K562 (cell line): ENCODE measurements at regions not wholly inside any gene's neighbourhood (a gene's known extent, or its start where the extent isn't known, plus 50 kb on each side); places are given as distances from the start of the nearest gene placed in this dataset.

Experiments
- ATAC-seq: fragments of 200-7000 bp; cut with Tn5 transposase; 3 replicates; pipeline ENCODE4 v1.9.1; 2020; ENCODE audit warnings: moderate library complexity
- BruUV-seq: library from RNA; stranded (reverse); fragments of 400-500 nt; replicated peaks from 2 replicates; lab custom pipeline; 2021; lab: Mats Ljungman, UMichigan
- CTCF ChIA-PET: fragments of 300-600 bp; formaldehyde crosslinking; extraction: SDS; loops from one replicate; lab custom pipeline; 2021; ENCODE audit warnings: low intra/inter-chr PET ratio; lab: Yijun Ruan, JAX
- POLR2A ChIA-PET: fragments of 300-600, 350-650 bp; sonication (Branson Sonifier 250); formaldehyde crosslinking; extraction: SDS; loops from one replicate; lab custom pipeline; 2021; ENCODE audit warnings: antibody characterized with exemption, inconsistent platforms; lab: Yijun Ruan, JAX
- DNase-seq, 4 experiments: peaks; one replicate each; pipeline versions ENCODE4 v3.0.0 to v3.0.0-alpha.2; 2011 to 2018; ENCODE audit warnings: low spot score in 3 of 4, mixed read lengths in 3 of 4; ENCODE audit errors: extremely low read depth in 1 of 4
- FAIRE-seq: peaks from 2 replicates; lab custom pipeline; 2011; peaks lifted over from hg19 to GRCh38; lab: Jason Lieb, UNC
- H2AFZ ChIP-seq: 2 replicates; pipeline ENCODE4 v1.6.0; 2011; ENCODE audit warnings: low read depth, low read length, control low read depth, inconsistent platforms
- H3K27ac ChIP-seq: fragments of 200-600 bp; 3 replicates; pipeline ENCODE4 v1.8.0; 2011; ENCODE audit warnings: low read depth, mild to moderate bottlenecking, control low read depth, inconsistent platforms, low read length, moderate library complexity, mixed read lengths; ENCODE audit errors: extremely low read depth
- H3K27me3 ChIP-seq, 2 experiments: fragments of 300-600 bp in 1 of 2; 2 replicates in 1 of 2; 3 replicates in 1 of 2; pipeline versions ENCODE4 v1.6.0 to v1.8.0; 2011; ENCODE audit warnings: inconsistent platforms in 2 of 2, low read length in 2 of 2, mild to moderate bottlenecking in 1 of 2, mixed read lengths in 1 of 2, moderate library complexity in 1 of 2; ENCODE audit not compliant: control insufficient read depth in 2 of 2, insufficient read depth in 2 of 2
- H3K36me3 ChIP-seq: fragments of 300-600 bp; 3 replicates; pipeline ENCODE4 v1.8.0; 2011; ENCODE audit warnings: mild to moderate bottlenecking, low read length, inconsistent platforms; ENCODE audit not compliant: control insufficient read depth, insufficient read depth
- H3K4me1 ChIP-seq, 2 experiments: fragments of 200-600 bp in 1 of 2; replicated peaks in 1 of 2; 2 replicates in 1 of 2; 3 replicates in 1 of 2; pipeline versions ENCODE4 v1.5.1 to v1.8.0; 2011; ENCODE audit warnings: inconsistent platforms in 2 of 2, low read length in 2 of 2, mild to moderate bottlenecking in 1 of 2, mixed read lengths in 1 of 2, moderate library complexity in 1 of 2; ENCODE audit not compliant: control insufficient read depth in 2 of 2, insufficient read depth in 2 of 2
- H3K4me2 ChIP-seq: 2 replicates; pipeline ENCODE4 v1.6.1; 2011; ENCODE audit warnings: low read length, control low read depth, inconsistent platforms, mixed read lengths; ENCODE audit not compliant: insufficient read depth
- H3K4me3 ChIP-seq: fragments of 200-600 bp; sonication (generic), shearing (Covaris generic); 2 replicates; pipeline ENCODE4 v1.5.1; 2016; ENCODE audit warnings: control low read depth, inconsistent platforms
- H3K79me2 ChIP-seq: fragments of 200-600 bp; 3 replicates; pipeline ENCODE4 v1.8.0; 2011; ENCODE audit warnings: low read length, inconsistent platforms; ENCODE audit not compliant: control insufficient read depth, insufficient read depth
- H3K9ac ChIP-seq, 2 experiments: 2 replicates each; pipeline versions ENCODE4 v1.6.0 to v1.6.1; 2011; ENCODE audit warnings: low read depth in 2 of 2, low read length in 2 of 2, control low read depth in 1 of 2, inconsistent platforms in 1 of 2, mild to moderate bottlenecking in 1 of 2, mixed read lengths in 1 of 2; ENCODE audit not compliant: insufficient read depth in 1 of 2
- H3K9me1 ChIP-seq: one replicate; pipeline ENCODE4 v1.6.0; 2011; ENCODE audit warnings: inconsistent platforms, mild to moderate bottlenecking, low read length, moderate library complexity; ENCODE audit not compliant: control insufficient read depth, insufficient read depth
- H3K9me3 ChIP-seq: replicated peaks from 2 replicates; pipeline ENCODE4 v1.5.1; 2011; ENCODE audit warnings: low read depth, low read length, inconsistent platforms; ENCODE audit not compliant: control insufficient read depth, insufficient read depth
- H4K20me1 ChIP-seq: replicated peaks from 2 replicates; pipeline ENCODE4 v1.6.1; 2011; ENCODE audit warnings: low read length, inconsistent platforms, mixed read lengths; ENCODE audit not compliant: control insufficient read depth, insufficient read depth
- BRF1 ChIP-seq: IDR thresholded peaks from 3 replicates; pipeline ENCODE4 v1.6.1; 2011; ENCODE audit warnings: borderline replicate concordance, mild to moderate bottlenecking; ENCODE audit not compliant: insufficient read length; ENCODE audit errors: extremely low read depth
- ELF2 ChIP-seq: fragments of 250-450 bp; sonication (Bioruptor Pico); IDR thresholded peaks from 2 replicates; pipeline ENCODE4 v1.5.0; 2021; ENCODE audit warnings: mild to moderate bottlenecking
- FOXA1 ChIP-seq: fragments of 450-650 bp; IDR thresholded peaks from 2 replicates; pipeline ENCODE4 v1.6.1; 2016; ENCODE audit warnings: mild to moderate bottlenecking, borderline replicate concordance
- GTF3C2 ChIP-seq: IDR thresholded peaks from 3 replicates; pipeline ENCODE4 v1.6.1; 2011; ENCODE audit warnings: borderline replicate concordance, mild to moderate bottlenecking, moderate library complexity; ENCODE audit not compliant: insufficient read length; ENCODE audit errors: extremely low read depth
- HNRNPL ChIP-seq: fragments of 200-400 bp; formaldehyde crosslinking; IDR thresholded peaks from 2 replicates; pipeline ENCODE4 v1.6.1; 2017; ENCODE audit warnings: low read depth, mild to moderate bottlenecking, low read length
- LEF1 ChIP-seq: fragments of 450-650 bp; IDR thresholded peaks from 2 replicates; pipeline ENCODE4 v1.6.1; 2016; ENCODE audit warnings: mild to moderate bottlenecking
- RBM15 ChIP-seq: fragments of 200-400 bp; formaldehyde crosslinking; IDR thresholded peaks from 2 replicates; pipeline ENCODE4 v1.6.1; 2018; ENCODE audit warnings: mild to moderate bottlenecking, low read length, moderate library complexity; ENCODE audit not compliant: insufficient read depth
- REST ChIP-seq, 2 experiments: fragments of 450-650 bp; formaldehyde crosslinking in 1 of 2; IDR thresholded peaks; 2 replicates each; pipeline versions ENCODE4 v1.4.0 to v1.6.1; 2014 to 2020; ENCODE audit warnings: mild to moderate bottlenecking in 2 of 2, borderline replicate concordance in 1 of 2, low read depth in 1 of 2
- SRSF3 ChIP-seq: fragments of 200-400 bp; formaldehyde crosslinking; IDR thresholded peaks from 2 replicates; pipeline ENCODE4 v1.6.1; 2016; ENCODE audit warnings: mild to moderate bottlenecking, low read length, moderate library complexity; ENCODE audit not compliant: insufficient read depth
- STAT5A ChIP-seq: IDR thresholded peaks from 2 replicates; pipeline ENCODE4 v1.6.1; 2012; ENCODE audit warnings: low read length, inconsistent platforms, borderline replicate concordance
- WGBS: fragments of 100-300 bp; shearing (Covaris generic); methylation state at CpG from one replicate; pipeline ENCODE4 v1.1.6; 2016; ENCODE audit warnings: low coverage, mixed read lengths; ENCODE audit not compliant: insufficient coverage; ENCODE audit errors: missing lambda C conversion rate; 5-methylcytosine and 5-hydroxymethylcytosine counted together
- in situ Hi-C: fragments of 300-500 bp; cut with MboI; formaldehyde crosslinking; loops from 4 replicates; pipeline ENCODE4 v1.15.0; 2018; ENCODE audit warnings: inconsistent platforms, mixed read lengths
- intact Hi-C: fragments of 100-400 bp; cut with micrococcal nuclease; formaldehyde crosslinking; loops from 2 replicates; pipeline ENCODE4 v1.14.2; 2022

- TF ChIP-seq REST (IDR thresholded peaks at IDR 0.05; ENCODE audit: borderline replicate concordance) (peak; percentile 67), REST (CRISPR knock-in tag; IDR thresholded peaks at IDR 0.05; ENCODE audit: low read depth) (no peak)
- TF ChIP-seq, all 486 proteins: peak for 2
Measured at GRCh38 chr12:76178452-76178851, 94.0 kb upstream of the NAP1L1 start (continued).

GRCh38 chr12:76177821-76178220 lies 93.3 kb upstream of the NAP1L1 start:
- intact Hi-C loops (no loop called here), in situ Hi-C loops (no loop called here)
- ChIA-PET CTCF (interaction anchor here (0.6 kb wide), 1 partner anchor 68 kb away, joined by 3 read pairs; no protein-coding TSS in a partner anchor), POLR2A (interaction anchor here (0.8 to 1.6 kb wide), 3 partner anchors 9 to 22 kb away, joined by 3 to 6 read pairs (median 5); no protein-coding TSS in a partner anchor)
- H3K27me3 ChIP-seq = no peaks in the 10 kb centered on the region
- FAIRE-seq = no peak
- H3K4me1 ChIP-seq = peaks cover 3 to 14% of the 10 kb centered on the region in 2 experiments; a peak in 3 of 5 replicates
- no peak overlapping the region for H3K4me2 ChIP-seq
- 55% methylated on average over 4 of the region's 4 CpGs for WGBS
- no peaks in the 10 kb centered on the region for H3K9me1 ChIP-seq
- H3K9ac ChIP-seq = no peak overlapping the region
- no TSS peak for BruUV-seq
- H3K4me3 ChIP-seq = no peak overlapping the region
- H3K79me2 ChIP-seq = no peaks in the 10 kb centered on the region
- H3K9me3 ChIP-seq = no peaks in the 10 kb centered on the region
- DNase-seq = no peak
- no peaks in the 10 kb centered on the region for H3K36me3 ChIP-seq
- H4K20me1 ChIP-seq = no peaks in the 10 kb centered on the region
- H3K27ac ChIP-seq = no peak overlapping the region
- no peak for ATAC-seq
- H2AFZ ChIP-seq = no peak overlapping the region
- TF ChIP-seq STAT5A (no peak), HNRNPL (no peak), SRSF3 (no peak), FOXA1 (no peak), GTF3C2 (no peak), RBM15 (no peak), BRF1 (no peak), ELF2 (CRISPR knock-in tag) (no peak), LEF1 (no peak)
